EL (cell line): ENCODE measurements at regions not wholly inside any gene's neighbourhood (a gene's known extent, or its start where the extent isn't known, plus 50 kb on each side); places are given as distances from the start of the nearest gene placed in this dataset.
A peak's percentile ranks its signal among the peaks of the same experiment; 100 is the strongest.
"Not testable (repeated sequence)": the region's sequence is repeated elsewhere in the genome, so short reads cannot be mapped to it uniquely, and the experiment has no call there.

Experiments
- DNase-seq: peaks from one replicate; pipeline ENCODE4 v3.0.0-alpha.2; 2016

- not testable (repeated sequence) for DNase-seq
Observed at GRCh38 chr10:61818251-61818650, 83.2 kb upstream of the ARID5B start.

GRCh38 chr10:61819208-61819607 is 82.3 kb upstream of the ARID5B start:
- no peak for DNase-seq

GRCh38 chr10:61821153-61821552 is 80.3 kb upstream of the ARID5B start:
- no peak for DNase-seq

- DNase-seq = no peak
Observed at GRCh38 chr10:61821693-61822092, 79.8 kb upstream of the ARID5B start.

GRCh38 chr10:61822096-61822495 is 79.4 kb upstream of the ARID5B start:
- DNase-seq = no peak

GRCh38 chr10:61822781-61823230 is 78.7 kb upstream of the ARID5B start:
- DNase-seq = peak; percentile 67

- DNase-seq = no peak
Observed at GRCh38 chr10:61825001-61825400, 76.5 kb upstream of the ARID5B start.

- no peak for DNase-seq
Observed at GRCh38 chr10:61825628-61826027, 75.9 kb upstream of the ARID5B start.

GRCh38 chr10:61828034-61828433 is 73.5 kb upstream of the ARID5B start:
- no peak for DNase-seq

GRCh38 chr10:61828788-61829187 is 72.7 kb upstream of the ARID5B start:
- DNase-seq = no peak

- DNase-seq = no peak
Observed at GRCh38 chr10:61830072-61830845, 71.2 kb upstream of the ARID5B start.

- no peak for DNase-seq
Observed at GRCh38 chr10:61830846-61831273, 70.6 kb upstream of the ARID5B start.

- peak; percentile 49 for DNase-seq
Observed at GRCh38 chr10:61832866-61833481, 68.5 kb upstream of the ARID5B start.

GRCh38 chr10:61834519-61834918 is 67.0 kb upstream of the ARID5B start:
- no peak for DNase-seq

- peak; percentile 82 for DNase-seq
Observed at GRCh38 chr10:61835069-61835945, 66.2 kb upstream of the ARID5B start.

GRCh38 chr10:61835946-61836887 is 65.3 kb upstream of the ARID5B start:
- peak; percentile 72 for DNase-seq

GRCh38 chr10:61836888-61837754 is 64.4 kb upstream of the ARID5B start:
- peak; percentile 82 for DNase-seq

- peak; percentile 47 for DNase-seq
Observed at GRCh38 chr10:61837755-61838171, 63.7 kb upstream of the ARID5B start.

GRCh38 chr10:61839916-61840315 is 61.6 kb upstream of the ARID5B start:
- DNase-seq = no peak

GRCh38 chr10:61840403-61840802 is 61.1 kb upstream of the ARID5B start:
- no peak for DNase-seq

- DNase-seq = no peak
Observed at GRCh38 chr10:61841338-61841875, 60.1 kb upstream of the ARID5B start.
